Progenitor cell of endocrine pancreas (in vitro differentiated cells): ENCODE measurements at regions not wholly inside any gene's neighbourhood (a gene's known extent, or its start where the extent isn't known, plus 50 kb on each side); places are given as distances from the start of the nearest gene placed in this dataset.
A peak's percentile ranks its signal among the peaks of the same experiment; 100 is the strongest.

ENCODE experiments used
- DNase-seq: peaks from one replicate; pipeline ENCODE4 v3.0.0; 2021; ENCODE audit warnings: low spot score; ENCODE audit not compliant: unreplicated experiment
- H3K27ac Mint-ChIP-seq: 2 replicates; pipeline ENCODE4 v1.8.0; 2021; ENCODE audit warnings: mild to moderate bottlenecking, moderate library complexity, mixed read lengths
- H3K27me3 Mint-ChIP-seq: 2 replicates; pipeline ENCODE4 v1.8.0; 2021; ENCODE audit warnings: mixed read lengths
- H3K36me3 Mint-ChIP-seq: 2 replicates; pipeline ENCODE4 v1.8.0; 2022; ENCODE audit warnings: mixed read lengths; ENCODE audit not compliant: insufficient read depth
- H3K4me1 Mint-ChIP-seq: 2 replicates; pipeline ENCODE4 v1.8.0; 2021; ENCODE audit warnings: low read depth, mixed read lengths
- H3K4me3 Mint-ChIP-seq: 2 replicates; pipeline ENCODE4 v1.8.0; 2021; ENCODE audit warnings: low read depth, mild to moderate bottlenecking, moderate library complexity, mixed read lengths
- H3K9me3 Mint-ChIP-seq: 2 replicates; pipeline ENCODE4 v1.8.0; 2021; ENCODE audit warnings: low read depth, mixed read lengths
- TF ChIP-seq, protein P1 (sequence below): fragments of 200-600 bp; sonication (generic); IDR thresholded peaks from one replicate; pipeline ENCODE4 v1.5.0; 2021; ENCODE audit warnings: antibody characterized with exemption, mild to moderate bottlenecking; ENCODE audit not compliant: unreplicated experiment

DNA sequence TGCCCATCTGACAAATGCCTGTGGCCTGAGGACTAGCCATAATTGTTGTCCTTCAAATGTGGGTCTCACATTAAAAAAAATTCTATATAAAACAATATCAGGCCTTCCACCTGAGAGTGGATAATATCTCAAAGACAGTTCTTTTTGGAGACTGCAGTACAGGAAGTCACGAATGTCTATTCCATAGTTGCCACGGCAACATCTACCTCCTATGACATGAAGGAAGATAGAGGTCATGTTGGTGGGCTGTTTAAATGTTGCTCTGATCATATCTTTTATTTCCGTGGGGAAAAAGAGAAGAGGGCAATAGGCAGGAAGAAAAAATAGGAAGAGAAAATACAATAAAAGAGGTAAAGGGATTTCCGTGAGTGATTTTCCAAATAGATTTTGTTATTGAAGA lies 151.8 kb downstream of the ARL6IP6 start:
- no peaks in the 10 kb centered on the region for H3K4me1 Mint-ChIP-seq
- no peaks in the 10 kb centered on the region for H3K36me3 Mint-ChIP-seq
- TF ChIP-seq, protein P1, sequence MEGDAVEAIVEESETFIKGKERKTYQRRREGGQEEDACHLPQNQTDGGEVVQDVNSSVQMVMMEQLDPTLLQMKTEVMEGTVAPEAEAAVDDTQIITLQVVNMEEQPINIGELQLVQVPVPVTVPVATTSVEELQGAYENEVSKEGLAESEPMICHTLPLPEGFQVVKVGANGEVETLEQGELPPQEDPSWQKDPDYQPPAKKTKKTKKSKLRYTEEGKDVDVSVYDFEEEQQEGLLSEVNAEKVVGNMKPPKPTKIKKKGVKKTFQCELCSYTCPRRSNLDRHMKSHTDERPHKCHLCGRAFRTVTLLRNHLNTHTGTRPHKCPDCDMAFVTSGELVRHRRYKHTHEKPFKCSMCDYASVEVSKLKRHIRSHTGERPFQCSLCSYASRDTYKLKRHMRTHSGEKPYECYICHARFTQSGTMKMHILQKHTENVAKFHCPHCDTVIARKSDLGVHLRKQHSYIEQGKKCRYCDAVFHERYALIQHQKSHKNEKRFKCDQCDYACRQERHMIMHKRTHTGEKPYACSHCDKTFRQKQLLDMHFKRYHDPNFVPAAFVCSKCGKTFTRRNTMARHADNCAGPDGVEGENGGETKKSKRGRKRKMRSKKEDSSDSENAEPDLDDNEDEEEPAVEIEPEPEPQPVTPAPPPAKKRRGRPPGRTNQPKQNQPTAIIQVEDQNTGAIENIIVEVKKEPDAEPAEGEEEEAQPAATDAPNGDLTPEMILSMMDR, result no peak
- H3K9me3 Mint-ChIP-seq, result no peaks in the 10 kb centered on the region
- H3K27me3 Mint-ChIP-seq, result no peaks in the 10 kb centered on the region
- no peak for DNase-seq
- H3K4me3 Mint-ChIP-seq, result no peak overlapping the region
- no peak overlapping the region for H3K27ac Mint-ChIP-seq

DNA sequence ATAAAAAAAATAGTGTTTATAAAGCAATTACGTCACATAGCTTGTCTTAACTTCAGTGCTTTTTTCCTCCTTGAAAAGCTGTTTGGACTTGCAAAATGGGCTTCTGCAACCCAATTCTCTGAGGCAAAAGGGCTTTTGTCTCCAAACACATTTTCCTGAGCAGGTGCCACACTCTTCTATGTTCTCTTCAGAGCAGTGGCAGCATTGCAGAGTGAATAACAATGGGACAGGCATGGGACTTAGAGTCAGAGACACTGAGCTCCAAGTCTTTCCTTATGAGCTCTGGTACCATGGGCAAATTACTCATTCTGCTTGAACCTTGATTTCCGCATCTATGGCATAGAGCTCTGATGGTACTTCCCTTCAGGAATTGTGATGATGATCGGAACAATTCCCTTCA lies 149.0 kb downstream of the ARL6IP6 start:
- TF ChIP-seq, protein P1, result no peak
- H3K27ac Mint-ChIP-seq, result no peak overlapping the region
- no peak overlapping the region for H3K4me3 Mint-ChIP-seq
- peaks cover 11% of the 10 kb centered on the region for H3K9me3 Mint-ChIP-seq
- no peaks in the 10 kb centered on the region for H3K27me3 Mint-ChIP-seq
- no peak for DNase-seq
- no peaks in the 10 kb centered on the region for H3K4me1 Mint-ChIP-seq
- no peaks in the 10 kb centered on the region for H3K36me3 Mint-ChIP-seq

DNA sequence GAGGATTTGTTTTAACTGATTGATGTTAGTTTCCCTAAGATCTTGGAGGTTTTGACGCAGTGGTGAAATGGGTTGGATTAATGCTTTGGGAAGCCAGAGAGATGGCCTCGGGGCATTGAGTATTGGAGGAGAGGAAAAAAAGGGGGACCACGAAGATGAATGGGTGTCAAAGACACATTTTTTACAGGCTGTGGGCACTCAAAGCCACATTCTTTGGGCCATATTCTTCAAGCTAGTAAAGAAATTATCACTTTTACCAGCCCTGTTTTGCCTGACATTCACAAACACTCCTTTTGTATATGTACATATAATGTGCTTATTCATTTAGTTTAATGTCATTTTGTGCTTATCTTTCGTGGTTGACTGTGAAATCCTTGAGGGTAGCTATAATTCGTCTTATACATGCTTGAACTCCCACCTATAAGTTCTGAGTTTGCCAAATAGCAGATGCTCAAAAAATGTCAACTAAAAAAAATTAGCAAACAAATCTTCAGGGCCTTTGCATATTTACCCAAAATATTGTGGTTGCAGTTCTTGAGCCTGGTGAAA lies 146.3 kb downstream of the ARL6IP6 start:
- Mint-ChIP-seq H3K27ac (no peak overlapping the region), H3K27me3 (no peaks in the 10 kb centered on the region), H3K36me3 (no peaks in the 10 kb centered on the region), H3K4me1 (peaks cover 5% of the 10 kb centered on the region), H3K4me3 (no peak overlapping the region), H3K9me3 (peaks cover 16% of the 10 kb centered on the region)
- no peak for DNase-seq
- TF ChIP-seq, protein P1, result no peak

DNA sequence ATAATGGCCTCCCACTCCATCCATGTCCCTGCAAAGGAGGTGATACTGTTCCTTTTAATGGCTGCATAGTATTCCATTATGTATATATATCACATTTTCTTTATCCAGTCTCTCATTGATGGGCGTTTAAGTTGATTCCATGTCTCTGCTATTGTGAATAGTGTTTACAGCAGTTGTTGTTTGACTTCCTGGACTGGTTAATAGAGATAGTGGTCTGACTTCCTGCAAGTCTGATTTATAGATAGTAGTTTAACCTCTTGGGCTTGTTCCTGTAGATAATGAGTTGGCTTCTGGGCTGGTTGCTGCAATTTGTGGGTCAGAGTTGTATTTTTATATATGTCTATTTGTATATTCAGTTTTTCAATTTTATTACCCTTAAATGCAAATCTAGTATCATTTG lies 145.4 kb downstream of the ARL6IP6 start:
- Mint-ChIP-seq H3K4me1 (peaks cover 5% of the 10 kb centered on the region), H3K27me3 (no peaks in the 10 kb centered on the region), H3K4me3 (no peak overlapping the region), H3K27ac (no peak overlapping the region), H3K9me3 (peaks cover 16% of the 10 kb centered on the region), H3K36me3 (no peaks in the 10 kb centered on the region)
- DNase-seq, result no peak
- TF ChIP-seq, protein P1, result no peak

DNA sequence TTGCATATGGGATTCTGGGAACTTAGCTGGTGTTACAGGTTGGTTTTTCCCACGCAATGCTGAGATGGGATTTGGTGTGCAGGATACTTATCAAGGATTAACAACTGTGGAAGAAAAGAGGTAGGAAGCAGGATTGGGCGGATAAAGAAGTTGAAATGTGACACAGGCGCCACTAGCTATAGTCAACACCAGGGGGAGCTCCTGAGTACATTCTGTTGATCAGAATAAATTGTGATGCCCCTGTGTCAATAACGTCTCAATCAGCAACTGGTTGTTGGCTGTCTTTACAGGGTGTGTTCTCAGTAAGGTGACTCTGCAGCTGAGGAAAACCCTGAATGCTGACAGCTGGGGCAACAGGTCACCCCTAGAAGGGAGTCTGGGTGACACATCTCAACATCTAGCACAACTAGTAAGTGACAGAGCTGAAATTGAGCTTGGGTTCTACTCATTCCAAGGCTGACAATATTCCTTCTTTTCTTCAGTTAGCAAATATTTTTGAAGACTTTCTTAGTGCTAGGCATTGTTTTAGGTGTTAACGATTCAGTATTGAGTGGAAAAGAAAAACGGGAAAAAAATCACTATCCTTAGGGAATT lies 143.0 kb downstream of the ARL6IP6 start:
- DNase-seq, result no peak
- Mint-ChIP-seq H3K4me3 (no peak overlapping the region), H3K9me3 (peaks cover 16% of the 10 kb centered on the region)

More for the DNA sequence above, 143.0 kb downstream of the ARL6IP6 start:
- H3K36me3 Mint-ChIP-seq, result no peaks in the 10 kb centered on the region
- H3K27ac Mint-ChIP-seq, result no peak overlapping the region
- TF ChIP-seq, protein P1, result peak; percentile 57
- no peaks in the 10 kb centered on the region for H3K27me3 Mint-ChIP-seq
- peaks cover 5% of the 10 kb centered on the region for H3K4me1 Mint-ChIP-seq
